HG02970 (cell line): ENCODE measurements at regions not wholly inside any gene's neighbourhood (a gene's known extent, or its start where the extent isn't known, plus 50 kb on each side); places are given as distances from the start of the nearest gene placed in this dataset.

Experiments used
- ATAC-seq: cut with Tn5 transposase; IDR thresholded peaks from one replicate; pipeline ENCODE4 v1.9.1; 2021; ENCODE audit warnings: mild to moderate bottlenecking, moderate library complexity, moderate number of reproducible peaks; ENCODE audit not compliant: unreplicated experiment, low FRiP score

DNA sequence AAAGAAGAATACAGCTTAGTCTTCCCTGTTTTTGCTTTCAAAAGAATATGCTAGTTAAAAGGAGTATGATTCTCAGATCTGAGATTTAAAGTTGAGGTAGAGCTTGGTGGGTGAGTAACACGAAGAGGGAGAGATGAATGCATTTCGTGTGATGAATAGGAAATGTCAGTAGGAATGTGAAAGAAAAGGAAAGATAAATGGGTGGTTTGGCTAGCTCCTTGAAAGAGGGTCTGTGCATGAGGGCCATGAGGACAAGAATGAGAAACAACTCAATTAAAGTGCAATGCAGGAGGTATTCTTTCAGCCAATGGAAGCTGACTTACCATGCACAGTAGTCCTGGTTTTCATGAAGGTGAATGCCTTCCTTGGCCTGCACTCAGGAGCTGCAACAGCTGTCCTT lies 248.2 kb downstream of the HNMT start:
- ATAC-seq, result no peak

DNA sequence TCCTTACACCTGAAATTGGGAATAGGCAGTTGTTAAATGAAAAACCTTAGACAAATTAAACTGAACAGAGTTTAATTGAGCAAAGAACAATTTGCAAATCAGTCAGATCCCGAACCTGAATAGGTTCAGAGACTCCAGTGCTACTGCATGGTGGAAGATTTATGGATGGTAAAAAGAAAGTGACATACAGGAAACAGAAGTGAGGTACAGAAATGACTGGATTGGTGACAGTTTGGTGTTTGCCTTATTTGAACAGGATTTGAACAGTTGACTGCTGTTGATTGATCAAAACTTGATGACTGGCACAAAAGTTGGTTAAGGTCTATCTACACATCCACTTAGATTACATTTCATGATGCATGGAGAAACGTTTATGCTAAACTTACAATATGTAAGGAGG lies 248.8 kb downstream of the HNMT start:
- ATAC-seq, result no peak

DNA sequence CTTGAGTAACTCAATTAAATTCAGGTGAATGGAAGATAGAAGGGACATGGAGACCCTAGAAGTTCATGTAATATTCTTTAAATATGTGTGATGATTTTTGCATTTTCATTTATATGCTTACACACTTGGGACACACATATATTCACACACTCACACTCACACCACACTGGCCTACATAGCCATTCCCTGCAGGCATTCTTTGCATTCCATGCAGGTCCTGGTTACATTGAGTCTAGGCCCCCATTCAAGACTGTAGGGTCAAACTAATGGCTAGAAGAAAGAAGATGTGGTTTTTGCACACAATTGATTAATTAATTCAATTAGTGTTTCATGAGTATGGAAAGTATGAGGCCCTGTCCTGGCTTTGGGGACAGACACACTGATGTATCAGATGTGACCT lies 249.4 kb downstream of the HNMT start:
- ATAC-seq, result no peak

DNA sequence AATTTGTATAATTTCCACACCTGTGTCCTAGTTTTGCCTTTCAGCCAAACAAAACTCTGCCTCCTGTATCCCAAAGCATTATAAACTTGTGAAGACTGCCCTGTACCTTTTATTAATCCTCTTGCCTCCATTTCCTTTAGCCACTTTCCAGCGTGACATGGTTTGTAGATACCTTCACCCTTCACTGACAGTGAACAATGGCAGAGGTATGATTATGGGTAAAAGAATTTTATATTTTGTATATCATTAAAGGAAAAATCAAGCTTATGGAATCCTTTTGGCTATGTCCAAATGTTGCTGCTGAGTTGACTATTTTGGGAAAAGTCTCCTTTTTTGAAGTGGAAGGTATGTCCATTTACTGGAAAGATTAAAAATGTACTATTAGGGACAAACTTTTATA lies 251.7 kb downstream of the HNMT start:
- no peak for ATAC-seq

DNA sequence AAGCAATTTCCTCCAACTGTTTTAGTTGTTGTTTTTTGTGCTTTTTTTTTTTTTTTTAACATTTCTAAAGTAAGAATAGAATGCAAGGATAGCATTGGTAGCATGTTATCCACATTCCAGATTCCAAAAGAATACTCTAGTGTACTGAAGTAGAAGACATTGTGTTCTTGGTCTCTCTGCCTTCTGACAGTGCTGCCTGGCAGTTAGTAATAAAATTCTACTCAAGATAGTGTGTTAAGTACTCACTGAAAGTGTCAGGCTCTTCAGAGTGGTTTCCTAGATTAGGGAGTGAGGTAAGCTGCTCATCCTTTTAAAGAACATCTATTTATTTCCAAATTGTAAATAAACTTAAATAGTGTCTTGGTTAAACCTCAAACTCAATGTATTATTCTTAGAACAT lies 253.7 kb downstream of the HNMT start:
- ATAC-seq, result no peak

DNA sequence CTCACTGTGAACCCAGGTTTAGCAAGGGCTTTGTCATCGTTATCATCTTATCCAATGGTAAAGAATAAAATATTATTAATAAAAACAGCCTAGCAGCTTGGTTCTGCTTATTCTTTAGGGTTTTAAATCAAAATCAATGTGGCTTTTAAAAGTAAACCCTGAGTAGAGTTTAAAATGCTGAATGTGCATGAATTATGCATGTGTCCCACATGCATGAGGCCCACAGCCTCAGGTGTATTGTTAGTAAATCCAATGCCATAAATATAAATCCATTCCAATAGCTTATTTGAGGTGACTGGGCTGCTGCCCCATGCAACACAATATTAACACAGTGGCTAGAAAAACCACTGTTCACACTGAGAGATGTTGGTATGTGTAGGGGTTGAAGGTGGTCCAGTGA lies 254.1 kb downstream of the HNMT start:
- ATAC-seq, result no peak

DNA sequence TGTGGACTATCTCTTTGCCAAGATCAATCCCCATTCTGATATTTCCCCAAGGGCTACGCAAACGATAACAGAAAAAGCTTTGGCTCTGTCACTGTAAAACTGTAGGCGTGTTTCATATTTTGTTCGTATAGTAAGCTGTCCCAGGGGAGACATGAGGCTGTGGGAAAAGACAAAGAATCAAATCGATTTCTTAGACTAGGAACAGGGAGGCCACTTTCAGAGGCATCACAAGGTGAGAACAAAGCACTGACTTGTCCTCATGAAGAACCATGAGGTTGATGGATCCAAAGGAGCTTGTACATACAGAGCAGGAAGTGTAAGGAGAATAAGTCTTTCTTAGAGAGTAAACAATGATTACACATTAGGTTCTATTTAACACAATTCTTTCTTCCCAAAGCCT lies 255.7 kb downstream of the HNMT start:
- ATAC-seq, result no peak

DNA sequence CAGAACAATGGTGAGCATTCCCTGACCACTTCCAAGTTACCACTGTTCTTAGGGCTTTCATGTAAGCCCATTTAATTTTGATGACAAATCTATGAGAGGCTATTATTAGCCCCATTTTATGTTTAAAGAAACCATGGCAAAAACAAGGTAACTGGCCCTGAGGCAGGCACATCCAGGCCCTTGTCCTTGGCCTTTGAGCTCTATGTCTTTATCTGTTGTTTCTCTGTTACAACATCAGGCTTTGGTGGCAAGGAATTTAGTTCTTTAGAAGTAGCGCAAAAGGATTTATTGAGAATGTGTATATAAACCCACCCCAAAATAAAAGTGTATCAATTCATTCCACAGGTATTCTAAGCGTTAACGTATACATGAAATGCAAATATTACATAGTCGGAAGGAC lies 257.1 kb downstream of the HNMT start:
- no peak for ATAC-seq

DNA sequence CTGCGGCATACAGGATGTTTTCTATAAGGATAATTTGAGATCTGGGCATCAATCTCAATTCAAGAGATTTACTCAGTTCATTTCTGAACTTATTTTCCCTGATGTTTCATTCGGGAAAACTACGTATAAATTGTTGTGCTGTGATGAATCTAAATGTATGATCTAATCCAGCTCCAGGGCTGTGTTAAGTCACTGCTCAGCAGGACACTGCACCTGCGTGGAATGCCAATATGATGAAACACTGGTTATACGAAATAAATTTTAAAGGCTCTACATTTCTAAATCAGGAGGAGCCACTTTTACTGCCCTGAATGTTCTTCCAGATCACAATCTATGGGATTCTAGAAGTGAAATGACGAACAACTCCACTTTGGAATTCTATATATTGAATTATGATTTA lies 259.0 kb downstream of the HNMT start:
- ATAC-seq, result no peak

DNA sequence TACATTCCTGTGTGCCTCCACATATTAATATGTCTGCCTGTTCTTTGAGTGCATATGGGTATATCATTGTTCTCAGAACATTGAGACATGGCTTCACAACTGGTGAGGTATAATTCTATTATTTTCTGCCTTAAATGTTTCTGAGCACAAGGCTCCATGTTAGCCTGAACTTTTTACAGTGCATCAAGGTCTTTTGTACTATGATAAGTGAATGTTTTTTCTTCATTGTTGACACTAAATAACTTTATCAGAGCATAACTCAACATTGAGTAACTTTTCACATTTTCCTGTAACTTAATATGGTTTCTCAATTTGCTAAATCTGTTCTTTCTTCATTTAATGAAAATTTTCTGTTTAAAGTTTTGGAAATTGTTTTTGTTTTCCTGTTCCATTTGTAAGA lies 262.9 kb downstream of the HNMT start:
- no peak for ATAC-seq

DNA sequence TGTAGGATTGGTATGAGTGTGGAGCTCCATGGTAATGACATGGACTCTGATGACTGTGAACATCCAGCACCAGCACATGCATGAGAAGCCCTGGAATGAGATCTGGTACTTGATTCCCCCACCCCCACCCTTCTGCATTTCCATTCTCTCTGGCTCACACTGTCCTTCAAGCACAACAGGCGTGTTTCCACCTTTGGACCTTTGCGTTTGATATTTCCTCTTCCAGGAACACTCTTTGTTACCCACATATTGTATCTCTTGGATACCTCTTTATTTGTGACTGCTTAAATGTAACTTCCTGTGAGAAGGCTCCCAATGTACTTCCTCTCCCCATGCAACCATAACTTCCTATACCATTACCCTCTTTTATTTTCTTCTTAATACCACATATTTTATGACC lies 263.8 kb downstream of the HNMT start:
- no peak for ATAC-seq

DNA sequence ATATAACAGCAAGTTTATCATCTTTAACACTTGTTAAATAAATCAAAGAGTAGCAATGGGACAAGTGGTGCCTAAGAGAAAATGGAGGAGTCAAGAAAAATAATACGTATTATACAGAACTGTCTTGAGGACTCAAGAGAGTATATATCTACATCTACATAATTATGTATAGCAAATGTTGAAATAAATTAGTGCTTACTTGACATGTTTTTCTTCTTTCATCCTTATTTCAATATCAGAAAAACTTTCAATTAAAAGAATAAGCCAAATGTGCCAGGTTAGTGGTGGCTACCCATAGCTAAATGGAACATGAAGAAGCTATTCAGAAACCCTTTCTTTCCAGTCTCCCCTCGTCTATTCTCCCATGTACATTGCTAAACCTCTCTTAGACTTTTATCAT lies 267.3 kb upstream of the SPOPL start:
- no peak for ATAC-seq

DNA sequence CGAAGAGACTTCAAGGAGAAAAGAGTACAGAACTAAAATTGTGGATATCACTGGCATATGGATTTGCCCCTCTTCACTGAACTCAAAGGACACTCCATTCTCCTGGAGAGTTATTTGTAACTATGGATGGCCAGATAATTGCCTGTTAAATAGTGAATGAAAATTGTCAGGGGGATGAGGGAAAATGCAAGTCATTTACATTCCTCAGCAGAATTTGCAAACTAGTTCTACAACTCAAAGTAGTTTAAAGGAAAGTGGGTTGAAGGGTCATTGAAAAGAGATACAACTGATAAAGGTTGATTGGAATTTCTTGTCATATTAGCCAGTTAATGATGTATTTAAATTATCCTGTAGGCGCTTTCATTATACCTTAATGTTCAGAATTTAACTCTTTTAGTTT lies 266.5 kb upstream of the SPOPL start:
- ATAC-seq, result no peak

DNA sequence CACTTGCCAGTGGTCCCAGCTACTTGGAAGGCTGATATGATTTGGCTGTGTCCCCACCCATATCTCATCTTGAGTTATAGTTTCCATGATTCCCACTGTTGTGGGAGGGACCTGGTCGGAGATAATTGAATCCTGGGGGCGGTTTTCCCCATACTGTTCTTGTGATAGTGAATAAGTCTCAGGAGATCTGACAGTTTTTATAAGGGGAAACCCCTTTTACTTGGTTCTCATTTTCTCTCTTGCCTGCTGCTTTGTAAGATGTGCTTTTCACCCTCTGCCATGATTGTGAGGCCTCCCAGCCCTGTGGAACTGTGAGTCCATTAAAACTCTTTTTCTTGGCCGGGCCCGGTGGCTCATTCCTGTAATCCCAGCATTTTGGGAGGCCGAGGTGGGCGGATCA lies 265.4 kb upstream of the SPOPL start:
- no peak for ATAC-seq

DNA sequence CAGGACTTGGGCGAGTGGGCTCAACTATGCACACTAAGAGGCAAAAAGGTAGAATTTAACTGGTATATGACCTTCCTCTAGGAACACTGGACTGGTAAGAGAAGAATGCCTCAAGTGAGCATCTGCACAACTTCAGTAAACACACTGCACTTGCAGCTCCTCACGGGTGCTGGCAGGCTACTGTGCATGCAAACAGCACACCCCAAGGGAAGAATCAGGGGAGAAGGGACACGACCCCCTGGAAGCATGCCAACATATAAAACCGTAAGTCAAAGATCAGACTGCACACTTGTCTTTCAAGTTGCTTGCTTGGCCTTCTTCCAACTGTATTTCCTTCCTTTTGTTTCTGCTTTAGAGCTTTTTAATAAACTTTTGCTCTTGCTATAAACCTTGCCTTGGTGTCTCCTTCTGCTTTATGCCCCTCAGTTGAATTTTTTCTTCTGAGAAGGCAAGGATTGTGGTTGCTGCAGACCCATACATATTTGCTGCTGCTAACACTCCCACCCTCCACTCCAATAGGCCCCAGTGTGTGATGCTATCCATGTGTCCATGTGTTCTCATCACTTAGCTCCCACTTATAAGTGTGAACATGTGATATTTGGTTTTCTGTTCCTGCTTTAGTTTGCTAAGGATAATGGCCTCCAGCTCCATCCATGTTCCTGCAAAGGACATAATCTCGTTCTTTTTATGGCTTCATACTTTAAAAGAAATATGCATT lies 263.7 kb upstream of the SPOPL start:
- ATAC-seq, result no peak

DNA sequence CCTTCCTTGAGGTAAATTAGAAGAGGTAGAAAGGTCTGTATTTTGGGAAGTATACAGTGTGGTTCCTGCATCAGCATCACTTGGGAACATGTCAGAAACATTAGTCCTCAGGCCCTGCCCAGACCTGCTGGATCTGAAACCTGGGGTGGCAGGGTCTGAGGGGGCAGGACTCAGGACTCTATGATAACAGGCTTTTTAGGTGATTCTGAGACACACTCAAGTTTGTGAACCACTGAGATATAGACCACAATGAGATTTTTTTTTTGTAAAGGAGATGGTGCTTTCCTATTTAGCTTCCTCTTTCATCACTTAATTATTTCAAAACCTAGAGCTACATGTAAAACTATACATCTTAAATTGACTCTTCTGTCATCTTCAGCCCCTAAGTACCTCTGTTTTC lies 262.7 kb upstream of the SPOPL start:
- no peak for ATAC-seq

DNA sequence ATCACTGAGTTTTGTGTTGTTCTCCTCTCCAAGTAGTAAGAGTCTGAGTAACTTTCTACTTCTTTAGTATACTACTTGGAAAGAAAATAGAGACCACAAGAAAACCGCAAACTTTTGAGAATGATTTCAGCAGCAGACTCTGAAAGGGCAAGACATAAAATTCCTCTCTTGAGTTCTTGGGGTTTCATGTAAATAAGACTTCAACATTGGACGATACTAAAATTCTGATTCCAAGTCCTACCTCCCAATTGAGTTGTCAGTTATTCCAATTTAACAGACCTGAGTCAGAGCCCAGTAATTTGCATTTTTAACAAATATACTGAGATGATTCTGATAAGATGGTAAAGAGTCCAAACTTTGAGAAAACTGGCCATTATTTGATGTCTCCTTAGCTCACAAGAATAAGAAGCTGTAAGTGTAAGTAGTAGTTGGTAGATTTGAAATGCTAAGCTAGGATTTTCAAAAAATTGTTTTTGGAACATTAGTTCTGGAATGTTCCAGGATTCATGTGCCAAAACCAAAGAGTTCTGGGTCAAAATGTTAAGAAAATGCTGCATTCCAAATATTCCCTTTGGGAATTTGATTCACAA lies 261.6 kb upstream of the SPOPL start:
- no peak for ATAC-seq

DNA sequence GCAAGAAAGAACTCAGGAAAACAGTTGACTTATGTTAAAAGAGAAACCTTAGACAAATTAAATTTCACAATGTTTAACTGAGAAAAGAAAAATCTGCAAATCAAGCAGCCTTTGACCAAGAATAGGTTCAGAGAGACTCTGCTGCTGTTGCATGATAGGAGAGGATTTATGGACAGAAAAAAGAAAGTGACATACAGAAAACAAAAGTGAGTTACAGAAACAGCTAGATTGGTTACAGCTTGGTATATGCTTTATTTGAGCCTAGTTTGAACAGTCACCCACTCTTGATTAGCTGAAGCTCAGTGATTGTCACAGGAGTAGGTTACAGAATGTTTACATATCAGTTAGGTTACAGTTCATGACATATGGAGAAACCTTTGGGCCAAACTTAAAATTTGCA lies 258.2 kb upstream of the SPOPL start:
- ATAC-seq, result no peak

DNA sequence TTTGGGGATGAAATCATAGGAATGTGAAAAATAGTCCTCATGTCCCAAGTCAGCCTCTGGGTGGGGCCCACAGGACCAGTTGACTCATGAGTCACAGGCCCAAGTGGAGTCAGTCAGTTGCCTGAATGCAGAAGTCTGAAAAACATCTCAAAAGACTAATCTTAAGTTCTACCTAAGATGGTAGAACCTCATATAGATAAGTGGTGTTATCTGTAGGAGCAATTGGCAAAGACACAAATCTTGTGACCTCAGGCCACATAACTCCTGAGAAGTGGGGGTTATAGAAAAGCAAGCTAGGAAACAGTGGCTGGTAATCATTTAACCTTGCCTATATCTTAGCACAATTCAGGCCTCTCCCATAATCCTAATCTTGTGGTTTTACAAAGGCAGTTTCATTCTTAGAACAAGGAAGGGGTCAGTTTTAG lies 257.1 kb upstream of the SPOPL start:
- no peak for ATAC-seq

DNA sequence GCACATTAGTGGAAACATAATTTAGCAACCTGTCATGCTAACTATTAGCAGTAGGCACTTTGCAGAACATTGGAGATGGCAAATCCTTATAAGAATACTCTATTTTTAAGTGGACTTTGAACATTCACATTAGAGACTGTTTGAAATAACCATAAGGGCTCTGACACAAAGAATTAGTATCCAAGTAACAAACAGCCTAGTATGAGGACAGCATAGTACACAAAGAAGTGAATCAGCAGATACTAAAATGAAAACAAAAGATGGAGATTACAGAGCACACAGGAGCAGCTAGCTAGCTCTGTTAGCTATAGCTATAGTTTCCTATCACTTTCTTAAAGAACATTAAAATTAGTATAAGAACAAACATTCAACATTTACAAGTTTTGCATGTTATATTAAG lies 256.3 kb upstream of the SPOPL start:
- no peak for ATAC-seq

DNA sequence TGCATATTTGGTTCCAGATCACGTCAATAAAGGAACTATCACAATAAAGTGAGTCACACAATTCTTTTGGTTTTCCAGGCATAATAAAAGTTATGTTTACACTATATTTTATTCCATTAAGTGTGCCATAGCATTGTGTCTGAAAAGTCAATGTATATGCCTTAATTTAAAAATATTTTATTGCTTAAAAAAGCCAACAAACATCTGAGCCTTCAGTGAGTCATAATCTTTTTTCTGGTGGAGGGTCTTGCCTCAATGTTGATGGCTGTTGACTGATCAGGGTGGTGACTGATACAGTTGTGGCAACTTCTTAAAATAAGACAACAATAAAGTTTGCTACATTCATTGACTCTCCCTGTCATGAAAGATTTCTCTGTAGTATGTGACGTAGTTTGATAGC lies 254.3 kb upstream of the SPOPL start:
- no peak for ATAC-seq

DNA sequence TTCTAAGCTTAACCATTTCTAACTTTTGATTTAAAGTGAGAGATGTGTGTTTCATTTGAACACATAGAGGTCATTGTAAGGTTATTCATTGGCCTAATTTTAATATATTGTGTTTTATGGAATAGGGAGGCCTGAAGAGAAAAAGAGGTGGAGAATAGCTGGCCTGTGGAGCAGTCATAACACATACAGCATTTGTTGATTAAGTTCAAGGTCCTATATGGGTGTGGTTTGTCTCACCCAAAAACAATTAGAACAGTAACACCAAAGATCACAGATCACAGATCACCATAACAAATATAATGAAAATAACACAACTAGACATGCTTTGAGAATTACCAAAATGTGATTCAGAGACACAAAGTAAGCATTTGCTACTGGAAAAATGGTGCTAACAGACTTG lies 252.4 kb upstream of the SPOPL start:
- ATAC-seq, result no peak
